ENCODE measurements at regions not wholly inside any gene's neighbourhood (a gene's known extent, or its start where the extent isn't known, plus 50 kb on each side); places are given as distances from the start of the nearest gene placed in this dataset.

- no peaks in the 10 kb centered on the region for H3K36me3 ChIP-seq (replicated peaks)
- no peak for DNase-seq
- no peak overlapping the region for H3K4me3 ChIP-seq (ENCODE audit: low read depth, low read length)
- H3K27me3 ChIP-seq (replicated peaks), result no peaks in the 10 kb centered on the region
- no peak overlapping the region for H3K27ac ChIP-seq
- no peak for TF ChIP-seq CTCF (IDR thresholded peaks at IDR 0.05; ENCODE audit: low read depth, low read length, missing control alignments)
- in situ Hi-C loops (cut with HindIII; ENCODE audit: low pct_ligation_motif_present, low sequenced_read_pairs), result no loop called here
These were observed 267.3 kb upstream of the HAND2 start for GRCh38 chr4:173797296-173797695.

GRCh38 chr4:173794662-173795061 is 264.6 kb upstream of the HAND2 start:
- no peak for TF ChIP-seq CTCF (IDR thresholded peaks at IDR 0.05; ENCODE audit: low read depth, low read length, missing control alignments)
- in situ Hi-C loops (cut with HindIII; ENCODE audit: low pct_ligation_motif_present, low sequenced_read_pairs), result no loop called here
- H3K27ac ChIP-seq, result no peak overlapping the region
- H3K27me3 ChIP-seq (replicated peaks), result no peaks in the 10 kb centered on the region
- no peak overlapping the region for H3K4me3 ChIP-seq (ENCODE audit: low read depth, low read length)
- no peaks in the 10 kb centered on the region for H3K36me3 ChIP-seq (replicated peaks)
- no peak for DNase-seq

- no peak overlapping the region for H3K4me3 ChIP-seq (ENCODE audit: low read depth, low read length)
- no peaks in the 10 kb centered on the region for H3K27me3 ChIP-seq (replicated peaks)
- no peak for TF ChIP-seq CTCF (IDR thresholded peaks at IDR 0.05; ENCODE audit: low read depth, low read length, missing control alignments)
- no peak for DNase-seq
- in situ Hi-C loops (cut with HindIII; ENCODE audit: low pct_ligation_motif_present, low sequenced_read_pairs), result no loop called here
- H3K36me3 ChIP-seq (replicated peaks), result no peaks in the 10 kb centered on the region
- H3K27ac ChIP-seq, result no peak overlapping the region
These were observed 264.0 kb upstream of the HAND2 start for GRCh38 chr4:173793937-173794510.

GRCh38 chr4:173782660-173783059 is 252.6 kb upstream of the HAND2 start:
- DNase-seq, result no peak
- Histone ChIP-seq H3K36me3 (replicated peaks) (no peaks in the 10 kb centered on the region), H3K27me3 (replicated peaks) (no peaks in the 10 kb centered on the region), H3K27ac (no peak overlapping the region), H3K4me3 (ENCODE audit: low read depth, low read length) (no peak overlapping the region)
- no peak for TF ChIP-seq CTCF (IDR thresholded peaks at IDR 0.05; ENCODE audit: low read depth, low read length, missing control alignments)
- in situ Hi-C loops (cut with HindIII; ENCODE audit: low pct_ligation_motif_present, low sequenced_read_pairs), result no loop called here

GRCh38 chr4:173777921-173778320 is 247.9 kb upstream of the HAND2 start:
- H3K4me3 ChIP-seq (ENCODE audit: low read depth, low read length), result no peak overlapping the region
- in situ Hi-C loops (cut with HindIII; ENCODE audit: low pct_ligation_motif_present, low sequenced_read_pairs), result no loop called here
- TF ChIP-seq CTCF (IDR thresholded peaks at IDR 0.05; ENCODE audit: low read depth, low read length, missing control alignments), result no peak
- no peaks in the 10 kb centered on the region for H3K36me3 ChIP-seq (replicated peaks)
- H3K27me3 ChIP-seq (replicated peaks), result no peaks in the 10 kb centered on the region
- no peak overlapping the region for H3K27ac ChIP-seq
- no peak for DNase-seq

GRCh38 chr4:173777421-173777820 is 247.4 kb upstream of the HAND2 start:
- no peaks in the 10 kb centered on the region for H3K36me3 ChIP-seq (replicated peaks)
- no peak for DNase-seq
- H3K27ac ChIP-seq, result no peak overlapping the region
- H3K27me3 ChIP-seq (replicated peaks), result no peaks in the 10 kb centered on the region
- no peak for TF ChIP-seq CTCF (IDR thresholded peaks at IDR 0.05; ENCODE audit: low read depth, low read length, missing control alignments)
- H3K4me3 ChIP-seq (ENCODE audit: low read depth, low read length), result no peak overlapping the region
- in situ Hi-C loops (cut with HindIII; ENCODE audit: low pct_ligation_motif_present, low sequenced_read_pairs), result no loop called here

All from brain microvascular endothelial cell (primary cell).